Lower leg skin (tissue), 3 donors: ENCODE measurements at regions not wholly inside any gene's neighbourhood (a gene's known extent, or its start where the extent isn't known, plus 50 kb on each side); places are given as distances from the start of the nearest gene placed in this dataset.

ENCODE experiments used
- CTCF ChIP-seq, 3 donors: fragments of 450-650 bp; IDR thresholded peaks; one replicate each; pipeline ENCODE4 v1.5.1; 2016; ENCODE audit warnings: antibody characterized with exemption in 3 of 3, mild to moderate bottlenecking in 3 of 3, moderate library complexity in 2 of 3
- POLR2A ChIP-seq, 2 donors: fragments of 450-650 bp; IDR thresholded peaks; one replicate each; pipeline ENCODE4 v1.6.1; 2016 to 2017; ENCODE audit warnings: antibody characterized with exemption in 2 of 2, mild to moderate bottlenecking in 1 of 2, moderate library complexity in 1 of 2

DNA sequence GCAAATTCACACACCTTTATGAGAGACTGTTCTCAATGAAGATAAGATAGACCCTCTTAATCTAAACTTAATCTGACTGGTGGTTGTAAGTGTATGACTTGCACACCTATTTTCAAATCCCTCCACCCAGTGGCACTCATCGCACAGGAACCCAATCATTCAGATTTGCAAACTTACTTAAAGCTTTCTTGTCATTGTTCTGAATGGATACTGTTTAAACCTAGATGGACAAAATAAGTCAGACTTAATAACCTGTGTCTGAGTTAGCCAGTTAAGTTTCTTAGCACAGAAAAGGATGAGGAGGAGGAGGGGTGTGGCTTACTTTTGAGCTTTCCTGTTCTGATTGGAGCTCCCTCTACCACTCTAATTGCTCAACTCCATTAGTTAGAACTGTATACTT, 252.4 kb upstream of the CCNH start:
- TF ChIP-seq CTCF (IDR thresholded peaks at IDR 0.05) (no peak), POLR2A (IDR thresholded peaks at IDR 0.05) (no peak)
